T47D (cell line): ENCODE measurements at regions not wholly inside any gene's neighbourhood (a gene's known extent, or its start where the extent isn't known, plus 50 kb on each side); places are given as distances from the start of the nearest gene placed in this dataset.

Experiments used
- DNase-seq, 2 experiments: peaks; one replicate each; pipeline versions ENCODE4 v3.0.0 to v3.0.0-alpha.2; 2011 to 2012; ENCODE audit warnings: low read depth in 1 of 2, low spot score in 1 of 2
- JUND ChIP-seq: IDR thresholded peaks from 2 replicates; pipeline ENCODE4 v1.6.1; 2012; ENCODE audit warnings: low read depth
- in situ Hi-C: cut with HindIII; loops from 2 replicates; pipeline ENCODE4 v1.10.0; 2016; ENCODE audit warnings: low sequenced_read_pairs, low pct_unique_long_range_greater_than_20kb

GRCh38 chr12:46679754-46680153 is 146.0 kb downstream of the SLC38A4 start:
- TF ChIP-seq JUND: no peak
- in situ Hi-C loops: no loop called here

GRCh38 chr12:46678426-46678825 is 147.4 kb downstream of the SLC38A4 start:
- in situ Hi-C loops: no loop called here

More at GRCh38 chr12:46679754-46680153, 146.0 kb downstream of the SLC38A4 start:
- DNase-seq: no peak

GRCh38 chr12:46677749-46678148 is 148.0 kb downstream of the SLC38A4 start:
- in situ Hi-C loops: no loop called here
- TF ChIP-seq JUND: no peak
- DNase-seq: peak; percentile 35 to 74

More at GRCh38 chr12:46678426-46678825, 147.4 kb downstream of the SLC38A4 start:
- no peak for DNase-seq
- no peak for TF ChIP-seq JUND

GRCh38 chr12:46676797-46677520 is 148.8 kb downstream of the SLC38A4 start:
- no peak for DNase-seq
- in situ Hi-C loops: no loop called here
- no peak for TF ChIP-seq JUND

- DNase-seq: no peak
- TF ChIP-seq JUND: no peak
- in situ Hi-C loops: no loop called here
Observed at GRCh38 chr12:46676396-46676795, 149.4 kb downstream of the SLC38A4 start.

GRCh38 chr12:46675736-46676135 is 150.1 kb downstream of the SLC38A4 start:
- peak in 1 of 2 experiments; percentile 69 for DNase-seq
- no peak for TF ChIP-seq JUND
- in situ Hi-C loops: no loop called here

GRCh38 chr12:46674800-46675199 is 151.0 kb downstream of the SLC38A4 start:
- no peak for TF ChIP-seq JUND
- DNase-seq: peak in 1 of 2 experiments; percentile 30
- in situ Hi-C loops: no loop called here

- no peak for DNase-seq
- in situ Hi-C loops: no loop called here
- TF ChIP-seq JUND: no peak
Observed at GRCh38 chr12:46674129-46674528, 151.7 kb downstream of the SLC38A4 start.

GRCh38 chr12:46671102-46671501 is 154.7 kb downstream of the SLC38A4 start:
- TF ChIP-seq JUND: no peak
- in situ Hi-C loops: no loop called here
- no peak for DNase-seq

GRCh38 chr12:46670636-46671035 is 155.2 kb downstream of the SLC38A4 start:
- no peak for TF ChIP-seq JUND
- in situ Hi-C loops: no loop called here
- no peak for DNase-seq

- DNase-seq: no peak
- in situ Hi-C loops: no loop called here
Observed at GRCh38 chr12:46669720-46670119, 156.1 kb downstream of the SLC38A4 start.

GRCh38 chr12:46667551-46667950 is 158.2 kb downstream of the SLC38A4 start:
- DNase-seq: no peak
- no peak for TF ChIP-seq JUND
- in situ Hi-C loops: no loop called here

More at GRCh38 chr12:46669720-46670119, 156.1 kb downstream of the SLC38A4 start:
- TF ChIP-seq JUND: no peak

GRCh38 chr12:46664761-46665287 is 161.0 kb downstream of the SLC38A4 start:
- DNase-seq: peak in 1 of 2 experiments; percentile 31
- in situ Hi-C loops: no loop called here
- TF ChIP-seq JUND: no peak
